Epithelial cell of proximal tubule (primary cell): ENCODE measurements at regions not wholly inside any gene's neighbourhood (a gene's known extent, or its start where the extent isn't known, plus 50 kb on each side); places are given as distances from the start of the nearest gene placed in this dataset.

Experiments
- DNase-seq: peaks from one replicate; pipeline ENCODE4 v3.0.0-alpha.2; 2011; ENCODE audit warnings: low read depth
- H3K4me3 ChIP-seq: 2 replicates; pipeline ENCODE4 v1.5.1; 2011; ENCODE audit warnings: low read depth, mild to moderate bottlenecking, low read length
- TF ChIP-seq, protein P1 (sequence below): conservative IDR thresholded peaks from 2 replicates; pipeline ENCODE4 v1.5.1; 2012; ENCODE audit warnings: low read depth, mild to moderate bottlenecking, low read length

DNA sequence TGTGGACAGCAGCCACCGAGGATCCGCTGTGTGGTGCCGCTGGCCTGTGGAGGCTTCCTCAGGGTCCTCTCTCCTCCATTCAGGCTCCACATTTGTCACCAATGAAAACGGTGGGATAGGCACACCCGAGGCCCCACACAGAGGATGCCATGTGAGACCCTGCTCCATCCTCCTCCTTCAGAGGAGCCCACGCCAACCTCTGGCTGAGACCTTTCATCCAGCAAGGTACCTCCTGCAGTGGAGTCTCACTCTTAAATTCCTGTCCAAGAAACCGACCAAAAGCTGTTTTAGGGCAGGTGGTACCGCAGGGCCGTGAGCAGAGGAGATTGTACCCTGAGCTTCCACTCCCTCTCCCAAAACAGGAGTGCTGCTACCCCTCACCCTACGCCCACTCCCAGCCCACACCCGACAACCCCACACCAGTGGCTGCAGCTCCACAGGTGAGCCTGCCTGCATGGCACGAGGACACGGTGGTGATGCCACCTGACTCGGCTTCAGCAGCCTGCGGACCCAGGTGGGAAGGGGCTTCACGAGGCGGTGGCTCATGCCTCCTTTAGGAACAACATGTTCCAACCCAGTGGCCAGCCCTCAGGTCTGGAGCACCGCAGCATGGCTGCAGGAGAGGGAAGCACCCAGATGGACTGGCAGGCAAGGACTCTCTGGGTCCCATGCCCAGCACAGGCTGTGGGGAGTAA lies 237.6 kb upstream of the AFDN start:
- TF ChIP-seq, protein P1, sequence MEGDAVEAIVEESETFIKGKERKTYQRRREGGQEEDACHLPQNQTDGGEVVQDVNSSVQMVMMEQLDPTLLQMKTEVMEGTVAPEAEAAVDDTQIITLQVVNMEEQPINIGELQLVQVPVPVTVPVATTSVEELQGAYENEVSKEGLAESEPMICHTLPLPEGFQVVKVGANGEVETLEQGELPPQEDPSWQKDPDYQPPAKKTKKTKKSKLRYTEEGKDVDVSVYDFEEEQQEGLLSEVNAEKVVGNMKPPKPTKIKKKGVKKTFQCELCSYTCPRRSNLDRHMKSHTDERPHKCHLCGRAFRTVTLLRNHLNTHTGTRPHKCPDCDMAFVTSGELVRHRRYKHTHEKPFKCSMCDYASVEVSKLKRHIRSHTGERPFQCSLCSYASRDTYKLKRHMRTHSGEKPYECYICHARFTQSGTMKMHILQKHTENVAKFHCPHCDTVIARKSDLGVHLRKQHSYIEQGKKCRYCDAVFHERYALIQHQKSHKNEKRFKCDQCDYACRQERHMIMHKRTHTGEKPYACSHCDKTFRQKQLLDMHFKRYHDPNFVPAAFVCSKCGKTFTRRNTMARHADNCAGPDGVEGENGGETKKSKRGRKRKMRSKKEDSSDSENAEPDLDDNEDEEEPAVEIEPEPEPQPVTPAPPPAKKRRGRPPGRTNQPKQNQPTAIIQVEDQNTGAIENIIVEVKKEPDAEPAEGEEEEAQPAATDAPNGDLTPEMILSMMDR: no peak
- no peak for DNase-seq

DNA sequence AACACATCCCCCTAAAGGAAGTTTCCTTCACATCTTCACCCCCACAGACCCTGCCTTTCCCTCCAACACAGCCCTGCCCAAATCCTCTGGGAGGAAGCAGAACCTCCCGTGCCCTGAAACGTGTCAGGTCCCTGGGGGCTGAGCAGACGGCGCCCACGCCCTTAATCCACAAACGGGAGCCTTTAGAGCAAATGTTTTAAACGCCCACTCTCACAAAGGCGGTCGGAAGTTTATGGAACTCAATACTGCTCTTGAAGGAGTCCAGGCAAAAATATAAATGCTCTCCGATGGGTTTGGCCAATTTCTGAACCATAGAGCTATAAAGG lies 237.1 kb upstream of the AFDN start:
- H3K4me3 ChIP-seq: no peak overlapping the region
- TF ChIP-seq, protein P1: no peak
- DNase-seq: no peak

More for the DNA sequence above, 237.6 kb upstream of the AFDN start:
- H3K4me3 ChIP-seq: no peak overlapping the region

DNA sequence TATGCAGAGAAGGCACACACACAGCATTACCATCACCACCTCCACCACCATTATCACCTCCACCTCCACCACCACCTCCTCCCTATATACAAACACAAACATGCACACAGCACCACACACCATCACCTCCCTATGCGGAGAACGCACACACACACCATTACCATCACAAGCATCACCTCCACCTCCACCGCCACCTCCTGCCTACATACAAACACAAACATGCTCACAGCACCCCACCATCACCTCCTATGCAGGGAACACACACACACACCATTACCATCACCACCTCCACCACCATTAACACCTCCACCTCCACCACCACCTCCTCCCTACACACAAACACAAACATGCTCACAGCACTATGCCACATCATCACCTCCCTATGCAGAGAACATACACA lies 236.5 kb upstream of the AFDN start:
- no peak for DNase-seq
- H3K4me3 ChIP-seq: no peak overlapping the region
- TF ChIP-seq, protein P1: no peak
